ENCODE measurements at regions not wholly inside any gene's neighbourhood (a gene's known extent, or its start where the extent isn't known, plus 50 kb on each side); places are given as distances from the start of the nearest gene placed in this dataset.

GRCh38 chr2:181805228-181806038 is 86.1 kb upstream of the ITPRID2 start:
- TF ChIP-seq CTCF (IDR thresholded peaks at IDR 0.05; ENCODE audit: insufficient read depth, low read length, poor library complexity, severe bottlenecking) (no peak), EZH2phosphoT487 (conservative IDR thresholded peaks at IDR 0.05; ENCODE audit: low read length) (no peak)

Data from SU-DHL-6 (cell line).